Gastrocnemius medialis (tissue), 4 donors: ENCODE measurements at regions not wholly inside any gene's neighbourhood (a gene's known extent, or its start where the extent isn't known, plus 50 kb on each side); places are given as distances from the start of the nearest gene placed in this dataset.

Experiments used
- CTCF ChIP-seq, 5 experiments: fragments of 450-650 bp in 3 of 5; fragments of 200-600 bp in 2 of 5; sonication (generic) in 2 of 5; IDR thresholded peaks in 4 of 5; conservative IDR thresholded peaks in 1 of 5; 1 replicate in 4 of 5; 2 replicates in 1 of 5; pipeline ENCODE4 v1.5.1; 2016 to 2019; ENCODE audit warnings: antibody characterized with exemption in 5 of 5, mild to moderate bottlenecking in 3 of 5, moderate library complexity in 3 of 5
- POLR2A ChIP-seq, 2 donors: fragments of 450-650 bp; IDR thresholded peaks; one replicate each; pipeline ENCODE4 v1.6.1; 2017; ENCODE audit warnings: antibody characterized with exemption in 2 of 2, mild to moderate bottlenecking in 2 of 2, moderate library complexity in 2 of 2

- TF ChIP-seq CTCF (IDR thresholded peaks at IDR 0.05 in 4 of 5, conservative IDR thresholded peaks at IDR 0.05 in 1 of 5) (no peak), POLR2A (IDR thresholded peaks at IDR 0.05) (no peak)
Measured at GRCh38 chr2:37466533-37467222, 122.2 kb downstream of the QPCT start.
